Activated naive CD8-positive, alpha-beta T cell treated with anti-CD3 and anti-CD28 coated beads, Interleukin-2, amount 50 U/mL, for 24 hours (primary cell): ENCODE measurements at regions not wholly inside any gene's neighbourhood (a gene's known extent, or its start where the extent isn't known, plus 50 kb on each side); places are given as distances from the start of the nearest gene placed in this dataset.

ENCODE experiments used
- ATAC-seq: fragments of 150-1000 bp; cut with Tn5 transposase; one replicate; pipeline ENCODE4 v1.10.0; 2021
- DNase-seq: peaks from one replicate; pipeline ENCODE4 v3.0.0; 2021
- H3K27ac Mint-ChIP-seq: one replicate; pipeline ENCODE4 v1.8.0; 2021; ENCODE audit warnings: mild to moderate bottlenecking, mixed read lengths
- H3K27me3 Mint-ChIP-seq: one replicate; pipeline ENCODE4 v1.8.0; 2021; ENCODE audit warnings: mixed read lengths
- H3K36me3 Mint-ChIP-seq: one replicate; pipeline ENCODE4 v1.8.0; 2021; ENCODE audit warnings: low read depth, mixed read lengths
- H3K4me1 Mint-ChIP-seq: one replicate; pipeline ENCODE4 v1.8.0; 2021; ENCODE audit warnings: mixed read lengths
- H3K4me3 Mint-ChIP-seq: one replicate; pipeline ENCODE4 v1.8.0; 2021; ENCODE audit warnings: mild to moderate bottlenecking, moderate library complexity, mixed read lengths
- H3K9me3 Mint-ChIP-seq: one replicate; pipeline ENCODE4 v1.8.0; 2021; ENCODE audit warnings: mixed read lengths

- Mint-ChIP-seq H3K4me1 (no peaks in the 10 kb centered on the region), H3K36me3 (no peaks in the 10 kb centered on the region), H3K27ac (no peak overlapping the region), H3K4me3 (no peak overlapping the region), H3K9me3 (no peaks in the 10 kb centered on the region), H3K27me3 (peaks cover 15% of the 10 kb centered on the region)
- no peak for DNase-seq
- ATAC-seq: no peak
These were observed 161.1 kb downstream of the SNAPC1 start for GRCh38 chr14:61923348-61923747.

GRCh38 chr14:61925043-61925442 lies 162.8 kb downstream of the SNAPC1 start:
- ATAC-seq (peak; percentile 54), DNase-seq (peak; percentile 2)
- Mint-ChIP-seq H3K4me3 (no peak overlapping the region), H3K36me3 (no peaks in the 10 kb centered on the region), H3K4me1 (no peaks in the 10 kb centered on the region), H3K9me3 (no peaks in the 10 kb centered on the region), H3K27ac (no peak overlapping the region), H3K27me3 (peaks cover 13% of the 10 kb centered on the region)

GRCh38 chr14:61925732-61926435 lies 163.7 kb downstream of the SNAPC1 start:
- no peak for DNase-seq
- H3K9me3 Mint-ChIP-seq: no peaks in the 10 kb centered on the region
- no peak overlapping the region for H3K4me3 Mint-ChIP-seq
- no peak overlapping the region for H3K27ac Mint-ChIP-seq
- no peaks in the 10 kb centered on the region for H3K4me1 Mint-ChIP-seq
- H3K27me3 Mint-ChIP-seq: peaks cover 18% of the 10 kb centered on the region
- H3K36me3 Mint-ChIP-seq: no peaks in the 10 kb centered on the region
- no peak for ATAC-seq

GRCh38 chr14:61927060-61927459 lies 164.8 kb downstream of the SNAPC1 start:
- ATAC-seq: no peak
- no peak for DNase-seq
- Mint-ChIP-seq H3K27me3 (peaks cover 16% of the 10 kb centered on the region), H3K27ac (no peak overlapping the region), H3K4me1 (no peaks in the 10 kb centered on the region), H3K4me3 (no peak overlapping the region), H3K9me3 (no peaks in the 10 kb centered on the region), H3K36me3 (no peaks in the 10 kb centered on the region)

- Mint-ChIP-seq H3K4me3 (no peak overlapping the region), H3K9me3 (no peaks in the 10 kb centered on the region), H3K36me3 (no peaks in the 10 kb centered on the region), H3K27me3 (peaks cover 16% of the 10 kb centered on the region), H3K27ac (no peak overlapping the region), H3K4me1 (no peaks in the 10 kb centered on the region)
- ATAC-seq (no peak), DNase-seq (no peak)
These were observed 165.3 kb downstream of the SNAPC1 start for GRCh38 chr14:61927520-61927919.

- Mint-ChIP-seq H3K36me3 (no peaks in the 10 kb centered on the region), H3K4me3 (no peak overlapping the region), H3K27ac (no peak overlapping the region), H3K4me1 (no peaks in the 10 kb centered on the region), H3K9me3 (no peaks in the 10 kb centered on the region), H3K27me3 (peaks cover 16% of the 10 kb centered on the region)
- DNase-seq: no peak
- ATAC-seq: no peak
These were observed 166.1 kb downstream of the SNAPC1 start for GRCh38 chr14:61928300-61928699.

- no peak overlapping the region for H3K27ac Mint-ChIP-seq
- H3K4me1 Mint-ChIP-seq: no peaks in the 10 kb centered on the region
- DNase-seq (no peak), ATAC-seq (no peak)
- peaks cover 16% of the 10 kb centered on the region for H3K27me3 Mint-ChIP-seq
- no peaks in the 10 kb centered on the region for H3K9me3 Mint-ChIP-seq
- H3K36me3 Mint-ChIP-seq: no peaks in the 10 kb centered on the region
- no peak overlapping the region for H3K4me3 Mint-ChIP-seq
These were observed 166.5 kb downstream of the SNAPC1 start for GRCh38 chr14:61928701-61929100.

GRCh38 chr14:61929651-61930050 lies 167.4 kb downstream of the SNAPC1 start:
- DNase-seq (no peak), ATAC-seq (no peak)
- no peaks in the 10 kb centered on the region for H3K36me3 Mint-ChIP-seq
- no peak overlapping the region for H3K4me3 Mint-ChIP-seq
- H3K4me1 Mint-ChIP-seq: peaks cover 4% of the 10 kb centered on the region
- no peak overlapping the region for H3K27ac Mint-ChIP-seq
- H3K27me3 Mint-ChIP-seq: peaks cover 14% of the 10 kb centered on the region
- no peaks in the 10 kb centered on the region for H3K9me3 Mint-ChIP-seq

GRCh38 chr14:61930101-61930857 lies 168.1 kb downstream of the SNAPC1 start:
- peaks cover 4% of the 10 kb centered on the region for H3K4me1 Mint-ChIP-seq
- no peak overlapping the region for H3K27ac Mint-ChIP-seq
- DNase-seq (no peak), ATAC-seq (no peak)
- H3K4me3 Mint-ChIP-seq: no peak overlapping the region
- peaks cover 16% of the 10 kb centered on the region for H3K27me3 Mint-ChIP-seq
- H3K9me3 Mint-ChIP-seq: no peaks in the 10 kb centered on the region
- no peaks in the 10 kb centered on the region for H3K36me3 Mint-ChIP-seq

GRCh38 chr14:61932974-61933373 lies 170.8 kb downstream of the SNAPC1 start:
- H3K36me3 Mint-ChIP-seq: no peaks in the 10 kb centered on the region
- peaks cover 20% of the 10 kb centered on the region for H3K27me3 Mint-ChIP-seq
- no peak for DNase-seq
- peaks cover 4% of the 10 kb centered on the region for H3K4me1 Mint-ChIP-seq
- ATAC-seq: no peak
- no peaks in the 10 kb centered on the region for H3K9me3 Mint-ChIP-seq
- H3K27ac Mint-ChIP-seq: no peak overlapping the region
- no peak overlapping the region for H3K4me3 Mint-ChIP-seq

- Mint-ChIP-seq H3K4me1 (peaks cover 4% of the 10 kb centered on the region), H3K27ac (no peak overlapping the region), H3K27me3 (peaks cover 20% of the 10 kb centered on the region), H3K9me3 (no peaks in the 10 kb centered on the region), H3K4me3 (no peak overlapping the region), H3K36me3 (no peaks in the 10 kb centered on the region)
- DNase-seq (no peak), ATAC-seq (peak; percentile 57)
These were observed 172.2 kb downstream of the SNAPC1 start for GRCh38 chr14:61934385-61934784.

- H3K4me1 Mint-ChIP-seq: no peaks in the 10 kb centered on the region
- no peaks in the 10 kb centered on the region for H3K9me3 Mint-ChIP-seq
- peaks cover 30% of the 10 kb centered on the region for H3K27me3 Mint-ChIP-seq
- DNase-seq (no peak), ATAC-seq (no peak)
- H3K27ac Mint-ChIP-seq: no peak overlapping the region
- H3K36me3 Mint-ChIP-seq: no peaks in the 10 kb centered on the region
- no peak overlapping the region for H3K4me3 Mint-ChIP-seq
These were observed 177.6 kb downstream of the SNAPC1 start for GRCh38 chr14:61939776-61940175.

GRCh38 chr14:61940666-61941420 lies 178.6 kb downstream of the SNAPC1 start:
- no peaks in the 10 kb centered on the region for H3K9me3 Mint-ChIP-seq
- no peak overlapping the region for H3K4me3 Mint-ChIP-seq
- DNase-seq (no peak), ATAC-seq (no peak)
- no peak overlapping the region for H3K27ac Mint-ChIP-seq
- H3K36me3 Mint-ChIP-seq: no peaks in the 10 kb centered on the region
- peaks cover 30% of the 10 kb centered on the region for H3K27me3 Mint-ChIP-seq
- H3K4me1 Mint-ChIP-seq: no peaks in the 10 kb centered on the region

- Mint-ChIP-seq H3K36me3 (no peaks in the 10 kb centered on the region), H3K27ac (no peak overlapping the region), H3K9me3 (no peaks in the 10 kb centered on the region), H3K27me3 (peaks cover 28% of the 10 kb centered on the region), H3K4me1 (no peaks in the 10 kb centered on the region), H3K4me3 (no peak overlapping the region)
- DNase-seq: no peak
- ATAC-seq: no peak
These were observed 179.4 kb downstream of the SNAPC1 start for GRCh38 chr14:61941421-61942150.
